ENCODE measurements at regions not wholly inside any gene's neighbourhood (a gene's known extent, or its start where the extent isn't known, plus 50 kb on each side); places are given as distances from the start of the nearest gene placed in this dataset.
"Not testable (repeated sequence)": the region's sequence is repeated elsewhere in the genome, so short reads cannot be mapped to it uniquely, and the experiment has no call there.

DNA sequence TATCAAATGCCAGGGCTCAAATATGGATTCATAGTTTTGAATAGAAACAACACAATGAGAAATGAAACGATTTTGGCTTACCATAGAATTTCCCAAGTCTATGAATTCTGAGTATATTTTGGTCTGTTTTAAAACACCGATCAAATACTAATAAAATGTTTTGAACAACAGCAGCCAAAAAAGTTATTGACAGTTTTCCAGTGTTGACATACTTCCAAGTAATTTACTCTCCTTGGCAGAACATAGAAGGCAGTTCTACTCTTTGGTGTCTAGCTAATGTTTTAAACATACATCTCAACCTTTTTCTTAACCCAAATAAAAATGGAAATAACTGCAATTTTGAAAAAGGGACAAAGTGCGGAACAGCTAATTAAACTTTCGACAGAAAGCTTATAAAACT, 1419.8 kb downstream of the ADGRL3 start:
- DNase-seq (ENCODE audit: extremely low spot score in 2 of 2): no peak
- TF ChIP-seq, protein P1, sequence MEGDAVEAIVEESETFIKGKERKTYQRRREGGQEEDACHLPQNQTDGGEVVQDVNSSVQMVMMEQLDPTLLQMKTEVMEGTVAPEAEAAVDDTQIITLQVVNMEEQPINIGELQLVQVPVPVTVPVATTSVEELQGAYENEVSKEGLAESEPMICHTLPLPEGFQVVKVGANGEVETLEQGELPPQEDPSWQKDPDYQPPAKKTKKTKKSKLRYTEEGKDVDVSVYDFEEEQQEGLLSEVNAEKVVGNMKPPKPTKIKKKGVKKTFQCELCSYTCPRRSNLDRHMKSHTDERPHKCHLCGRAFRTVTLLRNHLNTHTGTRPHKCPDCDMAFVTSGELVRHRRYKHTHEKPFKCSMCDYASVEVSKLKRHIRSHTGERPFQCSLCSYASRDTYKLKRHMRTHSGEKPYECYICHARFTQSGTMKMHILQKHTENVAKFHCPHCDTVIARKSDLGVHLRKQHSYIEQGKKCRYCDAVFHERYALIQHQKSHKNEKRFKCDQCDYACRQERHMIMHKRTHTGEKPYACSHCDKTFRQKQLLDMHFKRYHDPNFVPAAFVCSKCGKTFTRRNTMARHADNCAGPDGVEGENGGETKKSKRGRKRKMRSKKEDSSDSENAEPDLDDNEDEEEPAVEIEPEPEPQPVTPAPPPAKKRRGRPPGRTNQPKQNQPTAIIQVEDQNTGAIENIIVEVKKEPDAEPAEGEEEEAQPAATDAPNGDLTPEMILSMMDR (IDR thresholded peaks at IDR 0.05): no peak
- TF ChIP-seq POLR2AphosphoS5 (IDR thresholded peaks at IDR 0.05; ENCODE audit: insufficient read depth in 1 of 2, low read depth in 1 of 2) (no peak), POLR2A (IDR thresholded peaks at IDR 0.05) (no peak)
- Histone ChIP-seq H3K4me1 (no peaks in the 10 kb centered on the region), H3K4me3 (no peak overlapping the region), H3K27ac (no peak overlapping the region), H3K9me3 (no peaks in the 10 kb centered on the region), H3K27me3 (no peaks in the 10 kb centered on the region), H3K36me3 (no peaks in the 10 kb centered on the region)
- intact Hi-C loops (cut with DNase I): no loop called here

DNA sequence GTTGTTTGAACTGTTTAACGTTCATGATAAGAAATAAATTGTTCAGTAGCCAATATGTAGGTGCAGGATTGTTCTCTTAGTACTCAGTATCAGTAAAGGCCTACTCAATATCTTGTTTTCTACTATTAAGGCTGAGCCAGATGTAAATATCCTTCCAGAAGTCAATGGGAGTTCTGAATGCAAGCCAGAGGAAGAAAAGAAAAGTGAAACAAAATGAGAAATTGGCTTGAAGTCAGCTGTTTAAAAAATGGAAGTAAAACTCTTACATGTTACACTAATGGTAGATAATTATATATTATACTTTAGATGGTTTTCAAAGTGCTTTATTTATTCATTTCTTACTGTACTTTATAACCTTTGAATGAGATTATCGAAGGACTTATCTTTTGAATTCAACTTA, 1417.9 kb downstream of the ADGRL3 start:
- Histone ChIP-seq H3K4me3 (no peak overlapping the region), H3K27me3 (no peaks in the 10 kb centered on the region), H3K9me3 (no peaks in the 10 kb centered on the region), H3K4me1 (no peaks in the 10 kb centered on the region), H3K27ac (no peak overlapping the region), H3K36me3 (no peaks in the 10 kb centered on the region)
- DNase-seq (ENCODE audit: extremely low spot score in 2 of 2): no peak
- TF ChIP-seq, protein P1 (IDR thresholded peaks at IDR 0.05): no peak
- no peak for TF ChIP-seq POLR2A (IDR thresholded peaks at IDR 0.05)
- TF ChIP-seq POLR2AphosphoS5 (IDR thresholded peaks at IDR 0.05; ENCODE audit: insufficient read depth in 1 of 2, low read depth in 1 of 2): no peak
- intact Hi-C loops (cut with DNase I): no loop called here

DNA sequence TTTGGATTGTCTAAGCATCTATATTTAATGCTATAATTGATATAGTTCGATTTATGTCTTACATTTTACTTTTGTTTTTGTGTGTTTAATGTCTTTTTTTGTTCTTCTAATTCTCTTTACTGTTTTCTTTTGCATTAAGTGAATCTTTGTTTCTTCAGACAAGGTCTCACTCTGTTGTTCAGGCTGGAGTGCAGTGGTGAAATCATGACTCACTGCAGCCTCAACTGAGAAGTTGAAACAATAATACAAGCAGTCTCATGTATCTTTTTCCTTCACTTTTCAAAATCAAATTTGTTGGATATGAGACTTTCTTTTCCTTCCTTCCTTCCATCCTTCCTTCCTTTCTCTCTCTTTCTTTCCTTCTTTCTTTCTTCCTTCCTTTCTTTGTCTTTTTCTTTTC, 1401.6 kb downstream of the ADGRL3 start:
- no peak for TF ChIP-seq POLR2A (IDR thresholded peaks at IDR 0.05)
- intact Hi-C loops (cut with DNase I): no loop called here
- H3K36me3 ChIP-seq: no peaks in the 10 kb centered on the region
- H3K27me3 ChIP-seq: no peaks in the 10 kb centered on the region
- no peak overlapping the region for H3K27ac ChIP-seq
- no peaks in the 10 kb centered on the region for H3K9me3 ChIP-seq
- no peak overlapping the region for H3K4me3 ChIP-seq
- no peak for DNase-seq (ENCODE audit: extremely low spot score in 2 of 2)
- H3K4me1 ChIP-seq: no peaks in the 10 kb centered on the region

DNA sequence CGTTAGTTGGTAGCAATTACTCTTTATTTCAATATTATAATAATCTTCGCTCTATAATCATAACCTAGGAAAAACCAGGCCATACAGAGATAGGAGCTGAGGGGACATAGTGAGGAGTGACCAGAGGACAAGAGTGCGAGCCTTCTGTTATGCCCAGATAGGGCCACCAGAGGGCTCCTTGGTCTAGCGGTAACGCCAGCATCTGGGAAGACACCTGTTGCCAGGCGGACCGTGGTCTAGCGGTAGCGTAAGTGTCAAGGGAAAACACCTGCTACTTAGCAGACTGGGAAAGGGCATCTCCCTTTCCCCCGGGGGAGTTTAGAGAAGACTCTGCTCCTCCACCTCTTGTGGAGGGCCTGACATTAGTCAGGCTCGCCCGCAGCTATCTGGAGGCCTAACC, 1395.1 kb downstream of the ADGRL3 start:
- H3K27me3 ChIP-seq; intact Hi-C loops (cut with DNase I); H3K4me3 ChIP-seq; H3K27ac ChIP-seq; DNase-seq (ENCODE audit: extremely low spot score in 2 of 2); H3K9me3 ChIP-seq; H3K4me1 ChIP-seq; H3K36me3 ChIP-seq: not testable (repeated sequence)

DNA sequence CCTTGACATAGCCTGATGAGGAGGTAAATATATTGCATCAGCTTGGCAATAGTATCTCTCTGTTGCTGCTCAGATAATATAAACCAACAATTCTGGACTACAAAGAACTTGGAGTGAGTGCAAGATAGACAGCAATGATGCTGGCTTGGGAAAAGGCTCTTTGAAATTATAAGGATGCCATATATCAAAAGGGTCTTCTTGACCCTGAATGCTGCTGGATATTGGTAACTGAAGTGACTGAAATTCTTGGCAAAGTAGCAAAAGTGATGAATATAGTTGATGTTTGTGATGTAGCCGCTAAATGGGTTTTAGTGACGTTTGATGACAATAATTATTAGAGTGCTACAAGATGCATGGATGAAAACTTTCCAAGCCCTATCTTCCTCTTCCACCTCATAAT, 1391.6 kb downstream of the ADGRL3 start:
- no peak overlapping the region for H3K4me3 ChIP-seq
- no peak for DNase-seq (ENCODE audit: extremely low spot score in 2 of 2)
- no peak for TF ChIP-seq POLR2AphosphoS5 (IDR thresholded peaks at IDR 0.05; ENCODE audit: insufficient read depth in 1 of 2, low read depth in 1 of 2)
- TF ChIP-seq, protein P1 (IDR thresholded peaks at IDR 0.05): no peak
- TF ChIP-seq POLR2A (IDR thresholded peaks at IDR 0.05): no peak
- no peak overlapping the region for H3K27ac ChIP-seq
- H3K4me1 ChIP-seq: no peaks in the 10 kb centered on the region
- H3K36me3 ChIP-seq: no peaks in the 10 kb centered on the region
- no peaks in the 10 kb centered on the region for H3K27me3 ChIP-seq
- H3K9me3 ChIP-seq: no peaks in the 10 kb centered on the region
- intact Hi-C loops (cut with DNase I): no loop called here

DNA sequence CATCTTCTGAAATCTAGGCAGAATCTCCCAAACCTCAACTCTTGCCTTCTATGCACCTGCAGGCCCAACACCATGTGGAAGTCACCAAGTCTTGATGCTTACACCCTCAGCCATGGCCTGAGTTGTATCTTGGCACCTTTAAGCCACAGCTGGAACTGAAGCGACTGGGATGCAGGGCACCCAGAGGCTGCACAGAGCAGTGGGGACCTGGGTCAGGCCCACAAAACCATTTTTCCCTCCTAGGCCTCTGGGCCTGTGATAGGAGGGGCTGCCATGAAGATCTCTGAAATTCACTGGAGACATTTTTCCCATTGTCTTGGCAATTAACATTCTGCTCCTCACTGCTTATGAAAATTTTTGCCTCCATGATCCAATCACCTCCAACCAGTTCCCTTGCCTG, 1388.5 kb downstream of the ADGRL3 start:
- Histone ChIP-seq H3K27ac (no peak overlapping the region), H3K36me3 (no peaks in the 10 kb centered on the region), H3K9me3 (no peaks in the 10 kb centered on the region), H3K4me1 (no peaks in the 10 kb centered on the region), H3K4me3 (no peak overlapping the region), H3K27me3 (no peaks in the 10 kb centered on the region)
- no peak for DNase-seq (ENCODE audit: extremely low spot score in 2 of 2)
- intact Hi-C loops (cut with DNase I): no loop called here
- TF ChIP-seq, protein P1 (IDR thresholded peaks at IDR 0.05): no peak
- no peak for TF ChIP-seq POLR2AphosphoS5 (IDR thresholded peaks at IDR 0.05; ENCODE audit: insufficient read depth in 1 of 2, low read depth in 1 of 2)
